ENCODE measurements at regions not wholly inside any gene's neighbourhood (a gene's known extent, or its start where the extent isn't known, plus 50 kb on each side); places are given as distances from the start of the nearest gene placed in this dataset.

GRCh38 chr4:26032142-26032541, 118.1 kb downstream of the SMIM20 start:
- TF ChIP-seq, protein P1, sequence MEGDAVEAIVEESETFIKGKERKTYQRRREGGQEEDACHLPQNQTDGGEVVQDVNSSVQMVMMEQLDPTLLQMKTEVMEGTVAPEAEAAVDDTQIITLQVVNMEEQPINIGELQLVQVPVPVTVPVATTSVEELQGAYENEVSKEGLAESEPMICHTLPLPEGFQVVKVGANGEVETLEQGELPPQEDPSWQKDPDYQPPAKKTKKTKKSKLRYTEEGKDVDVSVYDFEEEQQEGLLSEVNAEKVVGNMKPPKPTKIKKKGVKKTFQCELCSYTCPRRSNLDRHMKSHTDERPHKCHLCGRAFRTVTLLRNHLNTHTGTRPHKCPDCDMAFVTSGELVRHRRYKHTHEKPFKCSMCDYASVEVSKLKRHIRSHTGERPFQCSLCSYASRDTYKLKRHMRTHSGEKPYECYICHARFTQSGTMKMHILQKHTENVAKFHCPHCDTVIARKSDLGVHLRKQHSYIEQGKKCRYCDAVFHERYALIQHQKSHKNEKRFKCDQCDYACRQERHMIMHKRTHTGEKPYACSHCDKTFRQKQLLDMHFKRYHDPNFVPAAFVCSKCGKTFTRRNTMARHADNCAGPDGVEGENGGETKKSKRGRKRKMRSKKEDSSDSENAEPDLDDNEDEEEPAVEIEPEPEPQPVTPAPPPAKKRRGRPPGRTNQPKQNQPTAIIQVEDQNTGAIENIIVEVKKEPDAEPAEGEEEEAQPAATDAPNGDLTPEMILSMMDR (IDR thresholded peaks at IDR 0.05): no peak
- TF ChIP-seq SIN3A (IDR thresholded peaks at IDR 0.05; ENCODE audit: borderline replicate concordance, insufficient read depth, low read depth, low read length) (no peak), REST (IDR thresholded peaks at IDR 0.05; ENCODE audit: insufficient read depth in 1 of 2, low read depth in 2 of 2, low read length in 1 of 2) (no peak)

Measured in Panc1 (cell line).